Common myeloid progenitor, CD34-positive (primary cell): ENCODE measurements at regions not wholly inside any gene's neighbourhood (a gene's known extent, or its start where the extent isn't known, plus 50 kb on each side); places are given as distances from the start of the nearest gene placed in this dataset.
"Not testable (repeated sequence)": the region's sequence is repeated elsewhere in the genome, so short reads cannot be mapped to it uniquely, and the experiment has no call there.

ENCODE experiments used
- CTCF ChIA-PET: fragments of 350-600 bp; sonication (Branson Sonifier 250); formaldehyde crosslinking; loops from one replicate; lab custom pipeline; 2021; ENCODE audit warnings: antibody characterized with exemption; lab: Charles Lee
- POLR2A ChIA-PET: fragments of 350-600 bp; sonication (Branson Sonifier 250); formaldehyde crosslinking; loops from one replicate; lab custom pipeline; 2021; ENCODE audit warnings: antibody characterized with exemption; lab: Charles Lee
- DNase-seq, 3 donors: peaks; one replicate each; pipeline versions ENCODE4 v3.0.0 to v3.0.0-alpha.2; 2013
- H3K27ac ChIP-seq, 2 experiments: 1 replicate in 1 of 2; 2 replicates in 1 of 2; pipeline ENCODE4 v1.7.0; 2013; ENCODE audit warnings: inconsistent platforms in 2 of 2, low read length in 2 of 2, mild to moderate bottlenecking in 2 of 2, low read depth in 1 of 2, moderate library complexity in 1 of 2; ENCODE audit not compliant: severe bottlenecking in 2 of 2, insufficient read depth in 1 of 2, poor library complexity in 1 of 2
- H3K27me3 ChIP-seq, 5 experiments: replicated peaks in 2 of 5; 1 replicate in 3 of 5; 2 replicates in 2 of 5; pipeline versions ENCODE4 v1.6.1 to v1.7.0; 2013; ENCODE audit warnings: low read length in 4 of 5, mild to moderate bottlenecking in 2 of 5, moderate library complexity in 2 of 5, inconsistent platforms in 1 of 5; ENCODE audit not compliant: insufficient read depth in 5 of 5, control insufficient read depth in 4 of 5
- H3K36me3 ChIP-seq, 4 experiments: 1 replicate in 2 of 4; 2 replicates in 2 of 4; pipeline versions ENCODE4 v1.6.1 to v1.7.0; 2013; ENCODE audit warnings: low read length in 3 of 4, control low read depth in 1 of 4, mild to moderate bottlenecking in 1 of 4; ENCODE audit not compliant: control insufficient read depth in 4 of 4, insufficient read depth in 4 of 4
- H3K4me1 ChIP-seq, 4 experiments: 1 replicate in 3 of 4; 2 replicates in 1 of 4; pipeline versions ENCODE4 v1.6.1 to v1.7.1; 2013; ENCODE audit warnings: low read length in 3 of 4, mild to moderate bottlenecking in 3 of 4, control low read depth in 1 of 4, inconsistent platforms in 1 of 4, moderate library complexity in 1 of 4; ENCODE audit not compliant: control insufficient read depth in 4 of 4, insufficient read depth in 4 of 4; ENCODE audit errors: control extremely low read depth in 1 of 4
- H3K4me3 ChIP-seq, 7 experiments: 1 replicate in 4 of 7; 2 replicates in 3 of 7; pipeline versions ENCODE4 v1.5.1 to v1.7.0; 2013; ENCODE audit warnings: mild to moderate bottlenecking in 7 of 7, low read length in 6 of 7, moderate library complexity in 6 of 7, inconsistent platforms in 2 of 7, low read depth in 2 of 7, control low read depth in 1 of 7; ENCODE audit not compliant: insufficient read depth in 4 of 7, control insufficient read depth in 1 of 7; ENCODE audit errors: extremely low read depth in 1 of 7
- H3K9me3 ChIP-seq, 5 experiments: 1 replicate in 4 of 5; 2 replicates in 1 of 5; pipeline versions ENCODE4 v1.6.1 to v1.7.1; 2013; ENCODE audit warnings: low read length in 4 of 5, mild to moderate bottlenecking in 2 of 5, inconsistent platforms in 1 of 5, low read depth in 1 of 5, moderate library complexity in 1 of 5; ENCODE audit not compliant: control insufficient read depth in 4 of 5, insufficient read depth in 2 of 5; ENCODE audit errors: control extremely low read depth in 1 of 5
- WGBS: methylation state at CpG from one replicate; pipeline ENCODE4 v1.1.5; 2013; ENCODE audit not compliant: insufficient coverage; 5-methylcytosine and 5-hydroxymethylcytosine counted together

GRCh38 chr22:47865626-47866025, 1103.2 kb downstream of the TBC1D22A start:
- ChIA-PET POLR2A (no interaction called here), CTCF (no interaction called here)
- no peaks in the 10 kb centered on the region for H3K27me3 ChIP-seq
- H3K9me3 ChIP-seq, result peaks cover 0 to 9% (median 1%) of the 10 kb centered on the region in 5 experiments
- no peak overlapping the region for H3K27ac ChIP-seq
- no peak for DNase-seq
- 92% methylated on average over 1 of the region's 3 CpGs for WGBS
- no peak overlapping the region for H3K4me3 ChIP-seq
- H3K4me1 ChIP-seq, result no peaks in the 10 kb centered on the region
- H3K36me3 ChIP-seq, result no peaks in the 10 kb centered on the region

- ChIA-PET CTCF (no interaction called here), POLR2A (no interaction called here)
- Histone ChIP-seq H3K4me1 (no peaks in the 10 kb centered on the region), H3K4me3 (no peak overlapping the region), H3K27me3 (no peaks in the 10 kb centered on the region), H3K9me3 (peaks cover 0 to 3% (median 1%) of the 10 kb centered on the region in 5 experiments), H3K36me3 (no peaks in the 10 kb centered on the region), H3K27ac (no peak overlapping the region)
- no peak for DNase-seq
- WGBS, result 92% methylated on average over 4 of the region's 4 CpGs
Measured at GRCh38 chr22:47862394-47862793, 1099.9 kb downstream of the TBC1D22A start.

- CTCF ChIA-PET, H3K4me1 ChIP-seq, POLR2A ChIA-PET, H3K27me3 ChIP-seq, H3K36me3 ChIP-seq, DNase-seq, H3K4me3 ChIP-seq, H3K9me3 ChIP-seq, H3K27ac ChIP-seq: not testable (repeated sequence)
- 83% methylated on average over 9 of the region's 9 CpGs for WGBS
Measured at GRCh38 chr22:47860907-47861306, 1098.5 kb downstream of the TBC1D22A start.

DNA sequence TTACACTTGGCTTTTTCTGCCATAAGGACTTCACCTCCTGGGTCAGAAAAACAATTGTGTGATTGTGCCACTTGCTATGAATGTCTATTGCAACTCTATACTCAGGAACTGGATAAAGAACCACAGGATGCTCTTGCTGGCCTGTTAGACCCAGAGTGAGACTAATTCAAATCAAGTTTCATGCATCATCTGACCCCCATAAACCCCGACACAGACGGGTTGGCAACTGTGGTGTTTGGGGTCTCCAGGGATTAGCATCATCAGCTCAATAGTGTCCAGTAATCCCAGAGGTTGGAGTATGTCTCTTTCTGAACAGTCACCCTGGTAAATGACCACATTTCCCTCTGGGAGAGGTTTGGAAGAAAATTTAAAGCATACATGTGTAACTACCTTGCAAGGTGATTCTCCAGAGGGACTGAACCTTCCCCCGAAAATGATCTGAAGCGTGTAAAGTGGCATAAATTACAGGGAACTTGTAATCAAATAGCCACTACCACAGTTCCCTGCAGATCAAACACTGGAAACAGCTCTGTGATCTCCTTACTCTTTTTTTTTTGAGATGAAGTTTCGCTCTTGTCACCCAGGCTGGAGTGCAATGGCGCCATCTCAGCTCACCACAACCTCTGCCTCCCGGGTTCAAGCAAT, 1097.6 kb downstream of the TBC1D22A start:
- no peaks in the 10 kb centered on the region for H3K4me1 ChIP-seq
- no peak overlapping the region for H3K27ac ChIP-seq
- H3K4me3 ChIP-seq, result no peak overlapping the region
- ChIA-PET CTCF (no interaction called here), POLR2A (no interaction called here)
- H3K9me3 ChIP-seq, result peaks cover 0 to 3% (median 0%) of the 10 kb centered on the region in 5 experiments
- DNase-seq, result no peak
- WGBS, result 90% methylated on average over 4 of the region's 7 CpGs
- peaks cover 0 to 3% (median 0%) of the 10 kb centered on the region in 5 experiments for H3K27me3 ChIP-seq
- H3K36me3 ChIP-seq, result no peaks in the 10 kb centered on the region

DNA sequence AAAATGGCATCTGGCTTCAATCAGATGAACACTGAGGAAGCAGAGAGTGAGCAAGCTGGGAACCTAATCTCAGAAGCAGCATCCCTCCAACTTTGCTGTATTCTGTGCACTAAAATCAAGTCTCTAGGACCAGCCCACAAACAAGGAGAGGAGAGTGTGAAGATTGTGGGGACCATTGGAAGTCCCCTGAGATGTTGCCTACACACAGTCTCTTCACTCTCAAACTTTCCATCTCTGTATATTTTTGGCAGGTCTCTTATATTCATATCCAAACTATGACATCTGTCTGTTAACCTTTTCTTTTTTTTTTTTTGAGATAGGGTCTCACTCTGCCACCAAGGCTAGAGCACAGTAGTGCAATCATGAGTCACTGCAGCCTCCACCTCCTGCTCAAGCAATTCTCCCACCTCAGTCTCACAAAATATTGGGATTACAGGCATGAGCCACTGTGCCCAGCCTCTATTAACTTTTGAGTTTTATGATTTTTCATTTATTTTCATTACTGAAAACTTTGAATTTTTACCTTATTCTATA, 1096.4 kb downstream of the TBC1D22A start:
- no peaks in the 10 kb centered on the region for H3K36me3 ChIP-seq
- no peak for DNase-seq
- H3K27me3 ChIP-seq, result peaks cover 0 to 5% (median 3%) of the 10 kb centered on the region in 5 experiments
- H3K9me3 ChIP-seq, result peaks cover 0 to 3% (median 0%) of the 10 kb centered on the region in 5 experiments
- H3K27ac ChIP-seq, result no peak overlapping the region
- no peak overlapping the region for H3K4me3 ChIP-seq
- ChIA-PET CTCF (no interaction called here), POLR2A (no interaction called here)
- no peaks in the 10 kb centered on the region for H3K4me1 ChIP-seq

DNA sequence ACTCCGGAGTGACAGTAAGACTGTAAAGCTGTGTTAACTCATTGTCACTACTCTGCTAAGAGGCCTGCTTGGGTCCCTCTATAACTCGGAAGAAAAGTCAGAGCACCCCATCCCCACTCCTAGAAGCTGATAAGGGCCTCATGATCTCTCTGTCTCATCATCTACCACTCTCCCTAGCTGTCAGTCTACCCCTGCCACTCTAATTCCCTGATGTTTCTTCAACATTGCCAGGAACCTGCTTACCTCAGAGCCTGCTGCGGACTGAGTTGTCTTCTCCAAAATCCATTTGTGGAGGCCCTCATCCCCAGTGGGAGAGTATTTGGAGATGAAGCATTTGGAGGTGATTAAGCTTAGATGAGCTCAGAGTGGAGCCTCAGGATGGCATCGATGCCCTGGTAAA, 1092.2 kb downstream of the TBC1D22A start:
- H3K4me1 ChIP-seq, result no peaks in the 10 kb centered on the region
- 90% methylated on average over 4 of the region's 4 CpGs for WGBS
- CTCF ChIA-PET, result no interaction called here

DNA sequence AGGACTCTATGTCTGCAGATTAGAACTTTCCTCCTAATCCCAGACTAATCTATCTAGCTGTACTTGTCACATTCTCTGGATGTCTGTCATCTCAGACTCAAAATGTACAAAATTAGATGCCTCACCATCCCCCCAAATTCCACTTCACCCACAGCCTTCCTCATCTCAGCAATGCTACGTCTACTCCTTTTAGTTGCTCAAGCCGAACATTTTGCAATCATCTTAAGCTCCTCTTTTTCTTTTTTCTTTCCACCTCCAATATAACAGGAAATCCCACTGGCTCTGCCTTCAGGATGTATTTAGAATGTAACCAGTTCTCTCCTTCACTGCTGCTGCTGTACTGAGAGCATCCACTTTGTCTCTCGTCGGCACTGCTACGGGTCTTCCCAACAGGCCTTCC, 1091.8 kb downstream of the TBC1D22A start:
- ChIA-PET CTCF (interaction anchor here (0.6 kb wide), 1 partner anchor 624 kb away, joined by 3 read pairs; no protein-coding TSS in a partner anchor), POLR2A (no interaction called here)
- H3K36me3 ChIP-seq, result no peaks in the 10 kb centered on the region
- H3K27me3 ChIP-seq, result peaks cover 0 to 28% (median 14%) of the 10 kb centered on the region in 5 experiments
- no peaks in the 10 kb centered on the region for H3K4me1 ChIP-seq
- H3K27ac ChIP-seq, result no peak overlapping the region
- H3K9me3 ChIP-seq, result peaks cover 0 to 3% (median 0%) of the 10 kb centered on the region in 5 experiments
- WGBS, result 90% methylated on average over 5 of the region's 5 CpGs
- H3K4me3 ChIP-seq, result no peak overlapping the region
- no peak for DNase-seq

More for the DNA sequence above, 1092.2 kb downstream of the TBC1D22A start:
- H3K36me3 ChIP-seq, result no peaks in the 10 kb centered on the region
- POLR2A ChIA-PET, result no interaction called here
- peaks cover 0 to 3% (median 0%) of the 10 kb centered on the region in 5 experiments for H3K9me3 ChIP-seq
- H3K4me3 ChIP-seq, result no peak overlapping the region
- H3K27me3 ChIP-seq, result peaks cover 0 to 28% (median 14%) of the 10 kb centered on the region in 5 experiments
- H3K27ac ChIP-seq, result no peak overlapping the region
- DNase-seq, result no peak
